Suprapubic skin (tissue), 4 donors: ENCODE measurements at regions not wholly inside any gene's neighbourhood (a gene's known extent, or its start where the extent isn't known, plus 50 kb on each side); places are given as distances from the start of the nearest gene placed in this dataset.

ENCODE experiments used
- DNase-seq, 2 donors: peaks; one replicate each; pipeline ENCODE4 v3.0.0-alpha.2; 2019; ENCODE audit warnings: low spot score in 2 of 2
- H3K27ac ChIP-seq: fragments of 200-600 bp; sonication (generic); one replicate; pipeline ENCODE4 v1.5.1; 2019
- H3K27me3 ChIP-seq: fragments of 200-600 bp; sonication (generic); one replicate; pipeline ENCODE4 v1.5.1; 2019
- H3K36me3 ChIP-seq: fragments of 200-600 bp; sonication (generic); one replicate; pipeline ENCODE4 v1.5.1; 2019
- H3K4me1 ChIP-seq: fragments of 200-600 bp; sonication (generic); one replicate; pipeline ENCODE4 v1.5.1; 2019
- H3K4me3 ChIP-seq: fragments of 200-600 bp; sonication (generic); one replicate; pipeline ENCODE4 v1.5.1; 2019; ENCODE audit warnings: mild to moderate bottlenecking
- H3K9me3 ChIP-seq: fragments of 200-600 bp; sonication (generic); one replicate; pipeline ENCODE4 v1.5.1; 2019
- EP300 ChIP-seq: sonication (generic); formaldehyde crosslinking; IDR thresholded peaks from one replicate; pipeline ENCODE4 v1.6.1; 2017; ENCODE audit warnings: antibody characterized with exemption
- POLR2A ChIP-seq, 2 donors: fragments of 450-650 bp; IDR thresholded peaks; one replicate each; pipeline ENCODE4 v1.6.1; 2017; ENCODE audit warnings: antibody characterized with exemption in 2 of 2, mild to moderate bottlenecking in 2 of 2, moderate library complexity in 2 of 2
- POLR2AphosphoS5 ChIP-seq, 3 donors: sonication (generic); formaldehyde crosslinking; IDR thresholded peaks; one replicate each; pipeline ENCODE4 v1.6.1; 2017; ENCODE audit warnings: antibody characterized with exemption in 3 of 3
- WGBS: methylation state at CpG from one replicate; pipeline ENCODE4 v1.1.5; 2018; 5-methylcytosine and 5-hydroxymethylcytosine counted together
- TF ChIP-seq, protein P1 (sequence below), 2 donors: fragments of 200-600 bp in 1 of 2; fragments of 450-650 bp in 1 of 2; sonication (generic) in 1 of 2; IDR thresholded peaks; one replicate each; pipeline ENCODE4 v1.5.1; 2016 to 2019; ENCODE audit warnings: antibody characterized with exemption in 2 of 2, mild to moderate bottlenecking in 1 of 2, moderate library complexity in 1 of 2

DNA sequence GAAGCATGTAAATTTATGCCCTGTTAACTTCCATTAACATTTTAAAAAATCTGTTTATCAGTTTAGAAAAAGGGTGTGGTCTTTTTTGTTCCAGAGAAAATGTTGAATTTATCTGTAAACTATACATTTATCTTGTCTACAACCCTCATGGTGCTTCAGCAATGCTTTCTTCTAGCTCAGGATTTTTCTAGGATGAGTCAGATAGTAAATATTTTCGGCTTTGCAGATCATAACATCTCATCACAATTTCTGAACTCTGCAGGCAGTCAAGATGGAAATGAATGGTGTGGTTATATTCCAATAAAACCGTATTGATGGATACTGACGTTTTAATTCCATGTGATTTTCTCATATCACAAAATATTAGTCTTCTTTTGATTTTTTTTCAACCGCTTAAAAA is 70.5 kb upstream of the FOXB1 start:
- WGBS = 53% methylated on average over 4 of the region's 4 CpGs
- no peaks in the 10 kb centered on the region for H3K36me3 ChIP-seq

DNA sequence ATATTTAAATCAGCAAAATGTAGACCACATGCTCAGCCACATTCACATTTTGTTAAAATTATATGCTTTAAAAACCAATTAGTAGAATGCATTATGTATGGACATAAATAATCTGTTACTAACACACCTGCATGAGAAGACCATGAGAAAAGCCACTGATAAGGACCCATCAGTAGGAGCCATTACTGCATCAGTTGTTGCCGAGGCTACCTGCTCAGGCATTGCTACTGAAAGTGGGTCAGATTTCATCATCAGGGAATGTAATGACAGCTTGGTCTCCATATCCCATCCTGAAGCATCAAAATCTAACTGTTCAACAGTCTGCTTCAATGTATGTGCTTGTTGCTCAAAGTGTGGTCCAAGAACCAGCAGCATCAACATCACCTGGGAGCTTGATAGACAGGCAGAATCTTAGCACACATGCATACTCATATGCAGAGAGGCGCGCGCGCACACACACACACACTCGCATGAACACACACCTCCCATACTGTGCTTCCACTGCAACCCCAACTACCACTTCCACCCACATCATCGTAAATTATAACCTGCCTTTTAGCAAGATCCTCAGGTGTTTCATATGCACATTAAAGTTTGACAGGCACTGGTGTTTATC is 72.4 kb upstream of the FOXB1 start:
- TF ChIP-seq EP300 (no peak), POLR2A (IDR thresholded peaks at IDR 0.05) (no peak), POLR2AphosphoS5 (IDR thresholded peaks at IDR 0.05) (no peak)
- TF ChIP-seq, protein P1, sequence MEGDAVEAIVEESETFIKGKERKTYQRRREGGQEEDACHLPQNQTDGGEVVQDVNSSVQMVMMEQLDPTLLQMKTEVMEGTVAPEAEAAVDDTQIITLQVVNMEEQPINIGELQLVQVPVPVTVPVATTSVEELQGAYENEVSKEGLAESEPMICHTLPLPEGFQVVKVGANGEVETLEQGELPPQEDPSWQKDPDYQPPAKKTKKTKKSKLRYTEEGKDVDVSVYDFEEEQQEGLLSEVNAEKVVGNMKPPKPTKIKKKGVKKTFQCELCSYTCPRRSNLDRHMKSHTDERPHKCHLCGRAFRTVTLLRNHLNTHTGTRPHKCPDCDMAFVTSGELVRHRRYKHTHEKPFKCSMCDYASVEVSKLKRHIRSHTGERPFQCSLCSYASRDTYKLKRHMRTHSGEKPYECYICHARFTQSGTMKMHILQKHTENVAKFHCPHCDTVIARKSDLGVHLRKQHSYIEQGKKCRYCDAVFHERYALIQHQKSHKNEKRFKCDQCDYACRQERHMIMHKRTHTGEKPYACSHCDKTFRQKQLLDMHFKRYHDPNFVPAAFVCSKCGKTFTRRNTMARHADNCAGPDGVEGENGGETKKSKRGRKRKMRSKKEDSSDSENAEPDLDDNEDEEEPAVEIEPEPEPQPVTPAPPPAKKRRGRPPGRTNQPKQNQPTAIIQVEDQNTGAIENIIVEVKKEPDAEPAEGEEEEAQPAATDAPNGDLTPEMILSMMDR (IDR thresholded peaks at IDR 0.05) = no peak
- H3K9me3 ChIP-seq = no peaks in the 10 kb centered on the region

More for the DNA sequence above, 70.5 kb upstream of the FOXB1 start:
- H3K27ac ChIP-seq = no peak overlapping the region
- H3K4me3 ChIP-seq = no peak overlapping the region
- no peaks in the 10 kb centered on the region for H3K4me1 ChIP-seq
- no peak for TF ChIP-seq EP300
- H3K9me3 ChIP-seq = no peaks in the 10 kb centered on the region
- DNase-seq = no peak
- peaks cover 72% of the 10 kb centered on the region for H3K27me3 ChIP-seq

DNA sequence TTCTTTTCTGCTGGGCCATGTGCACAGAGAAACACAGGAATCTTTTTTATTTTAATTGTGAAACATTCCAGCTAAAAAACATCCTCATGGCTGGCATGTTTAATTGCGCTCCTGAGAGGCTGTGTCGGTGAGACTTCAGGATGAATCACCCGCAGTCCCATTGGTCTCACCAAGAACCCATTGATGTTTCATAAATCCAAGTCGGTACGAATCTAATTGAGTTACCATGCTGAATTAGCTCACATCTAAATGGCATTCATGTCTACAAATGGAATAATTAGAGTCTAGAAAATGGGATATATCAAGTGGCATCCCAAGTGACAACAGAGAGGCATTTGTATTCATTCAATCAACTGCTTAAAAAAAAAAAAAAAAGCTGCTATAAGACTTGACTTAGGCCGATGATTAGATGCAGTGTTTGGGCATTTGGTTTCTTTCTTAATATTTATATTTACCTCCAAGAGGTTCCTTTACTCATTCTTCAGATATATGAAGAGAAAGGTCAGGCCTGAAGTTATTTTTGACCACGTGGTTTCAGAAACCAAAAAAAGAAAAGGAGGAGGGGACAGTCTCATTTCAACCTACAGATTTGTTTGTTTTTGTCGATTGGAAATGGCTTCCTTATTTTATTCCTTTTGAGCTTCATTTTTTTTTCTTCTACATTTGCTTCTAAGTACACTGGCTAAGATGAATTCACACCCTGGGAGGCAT is 79.1 kb upstream of the FOXB1 start:
- DNase-seq = no peak
- H3K36me3 ChIP-seq = no peaks in the 10 kb centered on the region
- no peak for TF ChIP-seq POLR2A (IDR thresholded peaks at IDR 0.05)
- TF ChIP-seq POLR2AphosphoS5 (IDR thresholded peaks at IDR 0.05) = no peak
- no peak for TF ChIP-seq EP300
- TF ChIP-seq, protein P1 (IDR thresholded peaks at IDR 0.05) = no peak
- no peaks in the 10 kb centered on the region for H3K4me1 ChIP-seq
- H3K27ac ChIP-seq = no peak overlapping the region
- no peak overlapping the region for H3K4me3 ChIP-seq
- peaks cover 35% of the 10 kb centered on the region for H3K27me3 ChIP-seq
- H3K9me3 ChIP-seq = no peaks in the 10 kb centered on the region
- 70% methylated on average over 8 of the region's 8 CpGs for WGBS

More for the DNA sequence above, 72.4 kb upstream of the FOXB1 start:
- H3K4me3 ChIP-seq = no peak overlapping the region
- no peaks in the 10 kb centered on the region for H3K36me3 ChIP-seq
- no peaks in the 10 kb centered on the region for H3K4me1 ChIP-seq
- DNase-seq = no peak
- WGBS = 91% methylated on average over 7 of the region's 7 CpGs
- H3K27ac ChIP-seq = no peak overlapping the region
- peaks cover 69% of the 10 kb centered on the region for H3K27me3 ChIP-seq

DNA sequence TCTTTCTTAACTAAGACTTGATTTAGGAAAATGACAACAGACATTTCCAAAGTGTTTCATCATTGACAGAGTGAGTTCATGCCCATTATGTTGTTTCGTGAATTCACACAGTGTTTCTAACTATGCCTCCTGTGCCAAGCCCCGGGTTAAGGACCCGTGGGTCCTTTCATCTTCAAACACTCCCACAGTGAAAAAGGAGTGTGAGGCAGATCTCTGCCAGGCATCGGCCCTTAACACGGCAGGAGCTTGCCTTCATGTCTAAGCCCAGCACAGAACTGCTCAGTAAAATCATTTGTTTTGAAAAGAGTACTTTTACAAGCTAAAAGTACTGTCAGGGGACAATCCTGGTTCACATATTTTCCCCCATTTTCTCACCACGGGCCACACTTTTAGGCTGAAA is 80.0 kb upstream of the FOXB1 start:
- TF ChIP-seq, protein P1 (IDR thresholded peaks at IDR 0.05) = no peak
- TF ChIP-seq EP300 = no peak
- no peak for TF ChIP-seq POLR2AphosphoS5 (IDR thresholded peaks at IDR 0.05)
- TF ChIP-seq POLR2A (IDR thresholded peaks at IDR 0.05) = no peak
- DNase-seq = no peak
- Histone ChIP-seq H3K4me3 (no peak overlapping the region), H3K4me1 (no peaks in the 10 kb centered on the region), H3K9me3 (no peaks in the 10 kb centered on the region), H3K27me3 (peaks cover 32% of the 10 kb centered on the region), H3K27ac (no peak overlapping the region), H3K36me3 (no peaks in the 10 kb centered on the region)
- WGBS = 63% methylated on average over 6 of the region's 6 CpGs

- H3K9me3 ChIP-seq = no peaks in the 10 kb centered on the region
- no peak overlapping the region for H3K27ac ChIP-seq
- H3K4me3 ChIP-seq = no peak overlapping the region
- WGBS = 72% methylated on average over 4 of the region's 4 CpGs
- H3K4me1 ChIP-seq = no peaks in the 10 kb centered on the region
- peaks cover 30% of the 10 kb centered on the region for H3K27me3 ChIP-seq
- DNase-seq = no peak
- H3K36me3 ChIP-seq = no peaks in the 10 kb centered on the region
- no peak for TF ChIP-seq POLR2AphosphoS5 (IDR thresholded peaks at IDR 0.05)
- TF ChIP-seq EP300 = no peak
- TF ChIP-seq, protein P1 (IDR thresholded peaks at IDR 0.05) = no peak
- TF ChIP-seq POLR2A (IDR thresholded peaks at IDR 0.05) = no peak
Observed at GRCh38 chr15:59923508-59923907, 80.6 kb upstream of the FOXB1 start.
